SKM-1 treated with dmso at 0.1 percent for 144 hours (cell line): ENCODE measurements at regions not wholly inside any gene's neighbourhood (a gene's known extent, or its start where the extent isn't known, plus 50 kb on each side); places are given as distances from the start of the nearest gene placed in this dataset.

Experiments used
- DNase-seq: peaks from one replicate; lab custom pipeline; 2025; ENCODE audit not compliant: unreplicated experiment; lab: John Stamatoyannopoulos, UW

DNA sequence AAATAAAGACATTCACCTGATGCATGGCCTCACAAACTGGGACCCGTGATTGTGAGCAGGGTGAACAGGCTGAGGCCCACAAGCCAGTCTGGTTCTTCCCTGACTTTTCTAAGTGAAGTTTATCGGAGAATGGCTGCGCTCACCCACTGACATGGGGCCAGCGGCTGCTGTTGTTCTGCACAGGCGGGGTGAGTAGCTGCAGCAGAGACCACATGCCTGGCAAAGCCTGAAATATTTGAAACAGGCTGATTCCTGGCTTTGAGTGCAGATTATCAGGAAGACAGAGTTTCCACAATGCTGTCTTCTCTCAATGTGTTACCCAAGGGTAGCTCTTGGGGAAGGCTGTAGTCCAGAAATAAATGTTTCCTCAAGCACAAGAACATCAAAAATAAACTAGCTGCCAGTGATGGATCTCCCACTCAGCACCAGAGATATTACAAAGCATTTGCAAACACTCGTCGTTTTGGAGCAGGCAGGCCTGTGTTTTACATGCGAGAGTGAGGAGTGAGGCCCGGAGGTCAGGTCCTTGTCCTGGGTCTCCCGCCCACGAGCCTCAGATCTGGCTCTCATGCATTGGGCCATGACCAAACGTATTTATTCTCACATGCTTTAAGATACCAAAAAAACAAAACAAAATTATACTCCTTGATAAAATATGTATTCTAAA is 647.1 kb downstream of the GALR1 start:
- no peak for DNase-seq

DNA sequence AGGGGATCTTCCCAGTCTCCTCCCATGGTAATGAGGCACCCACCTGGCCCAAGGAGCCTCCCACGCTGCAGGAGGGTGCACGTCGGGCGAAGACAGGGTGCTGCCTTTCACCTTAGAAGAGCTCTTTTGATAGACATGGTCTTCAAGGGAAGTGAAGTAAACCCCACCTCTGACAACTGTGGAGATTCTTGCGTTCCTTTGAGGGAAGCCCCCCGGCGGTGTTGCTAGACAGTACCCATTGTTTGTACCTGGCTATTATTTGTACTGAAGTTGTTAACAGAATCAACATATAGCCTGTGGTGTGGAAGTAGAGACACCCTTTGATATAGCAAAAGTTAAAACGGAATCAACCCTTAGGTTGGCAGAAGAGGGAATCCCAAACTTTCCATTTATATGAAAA is 648.0 kb downstream of the GALR1 start:
- no peak for DNase-seq

DNA sequence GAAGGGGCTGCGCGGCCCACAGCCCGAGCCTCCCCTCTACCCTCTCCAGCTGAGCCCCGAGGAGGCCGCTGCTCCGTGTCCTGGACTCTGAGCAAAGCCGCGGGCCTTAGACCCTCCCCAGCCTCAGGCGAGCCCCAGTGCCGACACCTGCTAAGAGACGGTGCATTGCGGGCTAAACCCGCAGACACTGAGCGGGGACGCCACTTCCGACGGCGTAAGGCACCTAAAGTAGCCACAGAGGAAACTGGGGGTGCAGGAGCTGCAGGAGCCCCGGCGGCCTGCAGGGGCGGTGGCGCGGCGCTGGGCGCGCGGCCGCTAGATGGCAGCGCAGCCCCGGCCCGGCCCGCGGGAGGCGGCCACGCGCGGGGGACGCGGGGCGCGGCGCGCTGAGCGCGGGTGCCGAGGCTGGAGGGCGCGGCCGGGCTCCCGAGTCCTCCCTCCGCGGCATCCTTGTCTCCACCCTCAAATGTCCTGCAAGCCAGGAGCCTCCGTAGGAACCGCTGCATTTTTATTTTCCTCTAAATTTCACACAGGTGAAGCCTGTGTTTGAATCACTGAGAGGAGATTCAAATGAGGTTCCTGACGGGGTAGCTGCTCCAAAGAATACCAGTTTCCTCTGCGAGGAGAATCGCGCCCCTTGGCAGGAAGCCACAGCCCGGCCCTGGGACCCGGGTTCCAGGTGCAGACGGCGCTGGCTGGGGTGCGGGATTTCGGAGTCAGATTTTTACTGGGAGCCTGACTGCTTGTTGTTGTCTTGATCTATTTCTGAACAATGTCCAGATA is 650.5 kb downstream of the GALR1 start:
- peak; percentile 69 for DNase-seq

DNA sequence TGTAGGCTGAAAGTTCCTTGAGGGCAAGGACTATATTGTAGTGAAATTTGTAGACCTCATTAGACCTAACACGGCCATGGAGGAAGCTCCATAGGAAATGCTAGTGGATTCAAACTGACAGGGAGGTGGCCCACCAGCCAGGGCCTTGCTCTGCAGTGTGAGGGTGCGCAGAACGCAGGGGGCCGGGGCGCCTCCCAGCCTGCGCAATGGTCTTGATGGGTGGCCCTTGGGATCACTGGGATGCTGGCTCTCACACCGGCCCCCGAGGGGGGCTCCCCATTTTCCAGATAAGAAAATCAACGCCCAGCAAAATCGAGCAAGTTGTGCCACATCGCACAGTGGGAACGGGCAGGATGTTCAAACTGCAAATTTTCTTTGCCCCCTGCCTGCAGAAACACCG is 655.4 kb downstream of the GALR1 start:
- no peak for DNase-seq

DNA sequence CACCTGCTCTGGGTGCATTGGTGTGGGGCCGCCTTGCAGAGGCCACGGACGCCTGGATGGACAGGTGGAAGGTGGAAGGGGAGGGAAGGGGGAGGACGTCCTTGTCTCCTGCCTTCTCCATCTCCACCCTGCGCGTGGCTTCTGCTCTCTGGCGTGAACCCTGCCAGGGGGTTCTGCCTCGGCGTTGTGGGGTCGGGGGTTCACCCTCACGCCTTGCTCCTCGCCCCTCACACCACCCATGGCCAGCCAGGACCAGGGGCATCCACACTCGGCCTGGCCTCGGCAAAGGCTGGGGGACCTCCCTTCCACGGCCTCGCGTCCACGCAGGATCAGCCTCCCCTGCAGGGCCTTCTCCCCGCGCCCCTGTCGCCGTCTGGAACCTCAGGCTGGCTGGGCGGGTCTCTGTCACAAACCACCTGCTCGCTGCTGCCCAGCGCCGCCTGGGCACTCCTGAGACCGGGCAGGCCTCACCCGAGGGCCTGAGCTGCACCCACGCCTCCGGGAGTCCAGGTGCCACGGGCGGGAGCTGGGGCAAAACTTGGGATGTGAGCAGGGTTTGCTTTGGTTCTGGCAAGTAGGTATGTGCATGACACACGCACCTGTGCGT is 655.9 kb downstream of the GALR1 start:
- DNase-seq, result no peak

DNA sequence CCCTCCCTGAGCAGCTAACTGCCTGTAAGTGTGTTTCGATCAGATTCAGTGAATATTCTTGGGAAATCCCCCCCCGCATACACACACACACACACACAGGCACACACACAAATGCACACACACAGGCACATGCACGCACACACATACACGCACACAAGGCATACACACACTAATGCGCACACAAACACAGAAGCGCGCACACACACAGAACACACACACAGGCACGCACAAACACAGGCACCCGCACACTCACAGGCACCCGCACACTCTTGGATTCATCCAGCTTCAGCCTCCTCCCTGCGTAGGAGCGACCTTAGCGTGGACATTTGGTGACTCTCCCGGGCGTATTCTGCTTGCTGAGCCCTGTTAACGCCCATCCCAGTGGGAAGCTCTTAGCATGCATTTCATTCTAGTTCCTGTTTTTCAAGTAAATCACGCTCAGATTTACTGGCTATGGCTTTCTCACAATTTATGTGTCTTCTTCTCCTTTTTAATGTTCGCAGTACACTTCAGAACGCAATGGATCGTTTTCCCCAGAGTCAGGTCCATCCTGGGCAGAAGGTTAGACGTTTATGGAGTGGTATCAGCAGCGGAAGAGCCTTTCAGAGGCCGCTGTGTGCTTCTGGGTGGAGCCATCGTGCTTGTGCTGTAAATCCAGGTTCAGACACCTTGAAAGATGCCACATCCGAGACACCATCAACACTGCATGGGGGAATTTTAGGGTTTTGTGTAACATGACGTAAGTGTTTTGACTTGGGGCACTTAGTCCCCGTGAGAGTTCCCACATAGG is 656.6 kb downstream of the GALR1 start:
- no peak for DNase-seq

DNA sequence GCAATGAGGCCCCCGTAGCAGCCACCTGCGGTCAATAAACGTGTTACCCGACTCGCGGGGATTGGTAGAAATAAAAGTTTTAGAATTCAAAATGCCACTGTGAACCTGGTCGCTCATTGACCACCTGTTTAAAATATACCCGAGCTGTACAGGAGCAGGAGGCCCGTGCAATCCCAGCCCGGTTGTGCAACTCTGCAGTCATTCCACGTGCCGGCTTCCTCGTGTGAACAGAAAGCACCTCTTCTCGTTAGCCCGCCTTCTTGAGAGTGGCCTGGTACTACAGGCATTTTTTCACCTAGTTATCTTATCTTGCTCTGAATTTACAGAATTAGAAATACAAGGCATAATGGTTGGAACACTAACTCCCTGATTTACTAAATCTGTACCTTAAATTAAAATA is 660.7 kb downstream of the GALR1 start:
- DNase-seq, result no peak

DNA sequence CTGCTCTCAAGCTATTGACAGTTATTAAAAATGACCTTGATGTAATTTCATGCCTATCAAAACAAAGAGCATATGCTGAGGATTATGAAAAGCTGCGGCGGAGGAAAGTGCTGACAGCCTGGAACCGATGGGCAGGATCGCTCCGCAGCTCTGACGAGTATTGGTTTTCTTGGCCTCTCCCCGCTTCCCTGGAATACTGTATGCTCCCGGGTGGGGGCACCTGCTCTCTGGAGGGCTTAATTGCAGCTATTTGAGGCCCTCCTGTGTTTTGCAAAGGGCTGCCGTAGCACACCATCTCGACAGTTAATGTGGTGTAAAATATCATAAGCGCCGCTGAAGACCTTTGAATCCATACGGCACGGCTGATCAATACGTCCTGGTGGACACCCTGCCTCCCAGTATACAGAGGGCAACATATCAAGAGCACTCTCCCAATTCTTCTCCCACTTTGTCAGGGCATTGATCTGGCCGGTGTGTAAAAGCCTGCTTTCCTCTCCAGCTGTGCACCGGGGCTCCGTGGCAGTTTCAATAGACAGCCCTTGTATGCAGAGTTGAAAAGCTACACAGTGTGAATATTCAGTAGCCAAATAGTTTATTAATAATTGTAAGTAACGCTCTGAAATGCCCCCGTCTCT is 662.4 kb downstream of the GALR1 start:
- no peak for DNase-seq

DNA sequence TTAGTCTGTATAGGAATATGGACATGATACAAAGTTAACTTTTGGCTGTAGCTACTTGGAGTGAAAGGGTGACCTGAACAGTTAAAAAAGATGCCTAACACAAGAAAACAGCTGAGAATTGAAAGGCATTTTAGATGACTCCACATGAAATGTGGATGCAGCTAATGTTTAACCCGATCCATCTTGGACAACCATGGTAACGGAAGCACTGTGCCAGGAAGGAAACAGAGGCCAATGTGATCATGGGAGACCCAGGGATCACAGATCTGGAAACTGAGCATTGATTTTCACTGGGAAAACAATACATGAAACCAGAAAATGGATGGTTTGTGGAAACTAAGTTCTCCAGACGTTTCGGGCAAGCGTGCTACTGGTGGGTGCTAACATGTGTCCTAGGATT is 669.1 kb downstream of the GALR1 start:
- DNase-seq, result no peak

DNA sequence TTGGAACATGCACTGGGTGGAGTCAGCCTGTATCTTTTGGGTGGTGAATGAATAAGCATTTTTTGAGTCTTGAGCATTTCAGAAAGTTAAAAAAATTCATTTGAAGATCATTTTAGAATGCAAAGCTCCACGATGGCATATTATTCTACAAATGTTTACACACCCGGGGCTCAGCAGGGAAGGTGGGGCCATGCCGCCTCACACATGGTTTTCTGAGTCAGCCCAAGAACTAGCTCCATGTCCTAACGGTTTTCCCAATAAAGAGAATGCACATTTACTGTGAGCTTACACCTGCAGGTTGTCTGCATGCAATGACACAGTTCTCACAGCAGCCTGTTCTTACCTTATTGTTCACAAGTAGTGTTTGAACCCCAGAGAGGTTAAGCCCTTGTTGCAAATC is 670.3 kb downstream of the GALR1 start:
- DNase-seq, result no peak

DNA sequence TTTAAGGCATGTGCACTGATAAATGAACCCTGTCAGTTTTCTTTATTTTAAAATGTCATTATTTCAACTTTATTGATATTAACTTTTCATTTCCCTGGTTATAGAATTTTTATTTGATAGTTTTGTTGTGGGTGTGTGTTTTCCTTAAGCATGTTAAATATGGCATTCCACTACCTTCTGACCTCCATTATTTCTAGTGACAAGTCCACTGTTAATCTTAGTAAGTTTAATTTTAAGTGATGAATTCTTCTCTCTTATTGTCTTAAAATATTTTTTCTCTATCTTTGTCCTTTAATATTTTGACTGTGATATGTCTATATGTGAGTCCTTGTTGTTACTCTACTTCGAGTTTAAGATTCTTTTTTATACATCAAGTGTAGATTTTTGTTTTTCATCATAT is 685.7 kb downstream of the GALR1 start:
- DNase-seq, result no peak

DNA sequence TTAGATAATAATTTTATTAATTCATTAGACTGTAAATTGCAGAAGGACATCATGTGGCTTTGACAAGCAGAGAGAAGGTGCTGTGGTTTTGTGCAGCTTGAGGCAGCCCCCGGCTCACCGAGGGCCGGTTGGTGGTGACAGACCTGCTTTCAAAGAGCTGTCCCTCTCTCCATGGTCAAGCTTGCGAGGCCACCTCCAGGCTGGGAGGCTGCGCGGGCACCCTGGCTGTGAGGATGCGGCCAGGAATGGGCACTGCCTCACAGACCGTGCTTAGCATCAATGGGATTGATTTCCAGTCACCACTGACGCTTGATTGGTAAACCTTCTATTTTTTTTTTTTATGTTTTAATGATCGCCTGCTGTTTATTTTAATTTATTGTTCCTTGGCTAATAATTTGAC is 690.9 kb downstream of the GALR1 start:
- no peak for DNase-seq

DNA sequence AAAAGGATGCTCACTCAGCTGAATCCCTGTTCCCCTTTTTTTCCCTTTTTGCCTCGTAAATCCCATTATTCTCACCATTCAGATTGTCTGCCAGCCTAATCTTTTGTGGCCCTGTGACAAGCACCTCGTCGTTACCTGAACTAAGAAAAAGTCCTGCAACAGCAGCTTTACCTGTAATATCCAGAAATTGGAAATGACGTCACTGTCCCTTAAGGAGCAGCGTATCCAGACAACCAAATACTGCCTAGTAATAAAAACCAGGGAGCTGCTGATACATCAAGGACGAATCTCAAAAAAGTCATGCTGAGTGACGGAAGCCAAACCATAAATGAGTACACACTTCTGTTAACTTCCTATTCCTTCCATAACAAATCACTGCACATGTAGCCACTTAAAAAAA is 694.9 kb downstream of the GALR1 start:
- no peak for DNase-seq

DNA sequence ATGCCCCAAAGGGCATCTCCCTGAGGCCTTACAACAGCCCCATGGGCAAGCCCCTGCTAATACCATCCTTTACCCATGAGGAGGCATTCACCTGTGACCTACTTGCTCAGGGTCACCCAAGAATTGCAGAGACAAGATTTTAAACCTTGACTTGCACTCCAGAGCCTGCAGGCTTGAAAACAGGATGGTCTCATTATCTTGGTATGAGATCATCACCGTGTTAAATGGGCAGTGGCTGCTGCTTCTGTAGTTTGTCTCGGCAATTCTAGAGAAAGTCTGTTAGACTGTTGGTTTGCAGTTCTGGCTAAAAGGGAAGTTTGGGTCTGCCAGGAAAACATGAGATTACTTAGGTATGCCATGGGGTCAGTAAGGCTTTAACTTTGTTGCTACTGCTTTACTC is 698.9 kb downstream of the GALR1 start:
- no peak for DNase-seq

DNA sequence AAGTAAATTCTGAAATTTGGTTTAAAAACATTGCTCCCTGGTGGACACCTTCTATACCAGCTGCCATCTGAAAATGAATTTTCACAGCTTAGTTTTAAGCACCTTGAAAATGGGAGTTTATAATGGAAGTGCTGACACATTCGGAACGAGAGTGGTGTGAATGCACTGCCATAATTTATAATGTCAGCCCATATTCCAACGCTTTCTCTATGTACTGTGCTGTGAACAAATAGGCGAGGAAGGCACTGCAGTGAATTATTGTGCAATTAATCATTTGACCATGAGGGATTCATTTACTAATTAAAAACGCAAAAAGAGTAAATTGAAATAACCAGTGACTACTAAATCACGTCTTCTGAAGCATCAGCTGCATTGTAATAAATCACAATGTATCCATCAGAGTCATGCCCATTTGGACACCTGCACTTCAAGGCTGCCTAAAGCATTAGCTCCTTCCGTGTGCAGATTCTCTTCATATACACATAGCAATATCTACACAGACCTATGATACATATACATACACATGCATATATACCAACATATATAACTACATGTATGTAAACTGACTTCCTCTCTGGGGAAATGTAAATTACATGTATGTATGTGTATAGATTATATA is 699.8 kb downstream of the GALR1 start:
- no peak for DNase-seq

DNA sequence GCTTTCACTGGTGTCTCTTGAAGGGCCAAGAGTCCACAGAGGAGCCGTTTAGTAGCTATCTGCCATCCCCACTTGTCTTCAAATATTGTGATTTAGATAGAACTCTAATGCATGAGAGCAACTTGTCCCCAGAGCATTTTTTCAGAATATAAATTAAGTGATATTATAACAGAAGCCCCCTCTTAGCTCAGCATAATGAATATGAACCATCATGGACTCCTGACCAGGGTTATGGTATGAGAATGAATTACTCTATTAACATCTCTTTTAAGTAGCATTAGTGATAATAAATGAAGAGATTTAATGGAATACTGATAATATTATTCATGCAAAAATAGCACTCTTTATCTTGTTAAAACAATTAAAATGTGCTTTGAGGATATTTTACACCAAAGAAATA is 709.6 kb downstream of the GALR1 start:
- no peak for DNase-seq

DNA sequence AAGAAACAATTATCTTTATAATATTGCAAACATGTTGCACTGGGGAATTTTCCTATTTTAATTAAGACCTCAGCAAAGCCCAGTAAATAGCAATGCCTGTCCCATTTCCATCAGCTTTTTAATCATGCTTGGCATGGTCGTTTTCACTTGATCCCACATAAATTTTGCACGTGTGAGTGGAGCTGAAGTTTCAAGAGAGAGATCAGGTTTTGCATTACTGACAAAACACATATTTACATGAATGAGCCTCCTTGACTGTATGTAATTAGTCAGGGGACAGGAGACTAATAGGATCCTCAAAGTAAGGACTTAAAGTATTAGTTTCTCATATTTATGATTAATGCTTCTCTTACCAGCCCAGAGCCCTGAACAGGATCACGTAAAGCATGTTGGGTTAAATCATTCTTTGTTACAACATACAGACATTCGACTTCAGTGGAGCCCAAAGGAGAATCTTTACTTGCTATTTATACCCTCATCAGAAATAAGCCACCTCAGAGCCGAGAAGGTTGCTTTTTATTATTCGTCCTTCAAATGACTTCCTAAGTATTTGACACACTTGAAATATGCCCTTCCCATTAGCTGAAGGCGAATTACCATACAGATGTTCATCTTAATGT is 711.3 kb downstream of the GALR1 start:
- DNase-seq, result no peak

DNA sequence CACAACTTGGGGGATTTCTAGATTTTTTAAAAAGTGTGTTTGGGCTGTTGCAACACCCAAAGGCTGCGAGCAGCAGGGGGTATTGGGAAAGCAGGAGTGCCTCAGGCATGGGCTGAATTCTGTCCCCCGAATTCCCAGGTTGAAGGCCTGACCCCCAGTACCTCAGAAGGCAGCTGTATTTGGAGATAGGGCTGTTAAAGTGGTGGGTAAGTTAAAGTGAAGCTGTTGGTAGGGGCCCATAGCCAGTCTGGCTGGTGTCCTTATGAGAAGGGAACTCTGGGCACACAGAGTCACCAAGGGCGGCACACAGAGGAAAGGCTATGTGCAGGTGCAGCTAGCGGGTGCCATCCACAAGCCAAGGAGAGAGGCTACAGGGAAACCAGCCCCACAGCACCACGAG is 717.4 kb downstream of the GALR1 start:
- DNase-seq, result no peak

DNA sequence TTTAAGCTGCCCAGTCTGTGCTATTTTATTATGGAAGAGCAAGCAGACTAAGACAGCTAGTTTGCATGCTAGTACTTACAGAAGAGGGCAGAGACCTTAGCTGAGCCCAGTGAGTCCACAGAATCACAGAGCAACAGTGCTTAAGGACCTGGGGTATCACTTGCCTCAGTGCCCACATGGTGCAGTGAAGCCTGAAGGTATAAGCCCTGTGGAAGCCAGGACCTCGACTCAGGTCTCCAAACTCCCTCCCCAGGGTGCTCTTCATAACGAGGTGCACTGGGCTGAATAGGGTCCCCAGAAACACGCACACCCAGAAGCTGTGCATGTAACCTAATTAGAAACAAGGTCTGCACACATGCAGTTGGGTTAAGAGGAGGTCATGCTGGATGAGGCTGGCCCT is 718.1 kb downstream of the GALR1 start:
- DNase-seq, result no peak

DNA sequence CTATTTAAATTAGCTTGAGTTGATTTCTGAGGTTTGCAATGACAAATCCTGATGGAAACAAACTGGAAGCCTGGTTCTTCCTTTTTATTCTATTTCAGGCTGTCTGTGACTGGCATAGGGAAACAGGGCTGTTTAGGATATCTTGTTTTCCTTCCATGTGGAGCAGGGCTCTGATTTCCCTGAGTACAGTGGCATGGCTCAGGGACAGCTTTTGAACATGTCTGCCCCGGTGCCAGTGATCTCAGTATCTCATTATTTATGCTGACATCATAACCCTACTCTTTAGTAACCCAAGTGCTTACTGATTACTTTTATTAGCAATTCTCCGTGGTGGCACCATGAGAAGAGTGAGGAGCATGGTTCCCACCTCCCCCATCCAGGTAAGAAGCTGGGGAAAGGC is 720.3 kb downstream of the GALR1 start:
- no peak for DNase-seq
